Osteoblast (primary cell): ENCODE measurements at regions not wholly inside any gene's neighbourhood (a gene's known extent, or its start where the extent isn't known, plus 50 kb on each side); places are given as distances from the start of the nearest gene placed in this dataset.

ENCODE experiments used
- DNase-seq: peaks from one replicate; pipeline ENCODE4 v3.0.0; 2011; ENCODE audit warnings: low spot score, mixed read lengths; ENCODE audit not compliant: insufficient read length; ENCODE audit errors: missing footprints
- H2AFZ ChIP-seq: 2 replicates; pipeline ENCODE4 v1.6.0; 2011; ENCODE audit warnings: mild to moderate bottlenecking, low read length
- H3K27ac ChIP-seq: 2 replicates; pipeline ENCODE4 v1.5.1; 2011; ENCODE audit warnings: mild to moderate bottlenecking, low read depth, low read length, moderate library complexity
- H3K27me3 ChIP-seq: 2 replicates; pipeline ENCODE4 v1.6.0; 2012; ENCODE audit warnings: mild to moderate bottlenecking, control low read depth, inconsistent platforms, low read length, moderate library complexity; ENCODE audit not compliant: insufficient read depth
- H3K36me3 ChIP-seq: 2 replicates; pipeline ENCODE4 v1.5.1; 2011; ENCODE audit warnings: mild to moderate bottlenecking, low read length, control low read depth, moderate library complexity; ENCODE audit not compliant: insufficient read depth
- H3K4me1 ChIP-seq: 2 replicates; pipeline ENCODE4 v1.5.1; 2011; ENCODE audit warnings: mild to moderate bottlenecking, low read length, control low read depth, moderate library complexity; ENCODE audit not compliant: insufficient read depth
- H3K4me2 ChIP-seq: 2 replicates; pipeline ENCODE4 v1.6.0; 2011; ENCODE audit warnings: mild to moderate bottlenecking, low read length; ENCODE audit not compliant: insufficient read depth
- H3K4me3 ChIP-seq: fragments of 200-600 bp; sonication (generic); 3 replicates; pipeline ENCODE4 v1.5.1; 2012; ENCODE audit warnings: mild to moderate bottlenecking, low read length, inconsistent platforms; ENCODE audit not compliant: insufficient read depth
- H3K79me2 ChIP-seq: 2 replicates; pipeline ENCODE4 v1.6.0; 2012; ENCODE audit warnings: mild to moderate bottlenecking, low read length, control low read depth, inconsistent platforms; ENCODE audit not compliant: insufficient read depth
- H3K9me3 ChIP-seq: 2 replicates; pipeline ENCODE4 v1.5.1; 2011; ENCODE audit warnings: low read depth, low read length, control low read depth
- H4K20me1 ChIP-seq: 2 replicates; pipeline ENCODE4 v1.6.0; 2012; ENCODE audit warnings: mild to moderate bottlenecking, low read length, control low read depth; ENCODE audit not compliant: insufficient read depth
- TF ChIP-seq, protein P1 (sequence below): IDR thresholded peaks from 2 replicates; pipeline ENCODE4 v1.5.1; 2011; ENCODE audit warnings: mild to moderate bottlenecking, low read depth, low read length, moderate library complexity; ENCODE audit errors: extremely low read depth

DNA sequence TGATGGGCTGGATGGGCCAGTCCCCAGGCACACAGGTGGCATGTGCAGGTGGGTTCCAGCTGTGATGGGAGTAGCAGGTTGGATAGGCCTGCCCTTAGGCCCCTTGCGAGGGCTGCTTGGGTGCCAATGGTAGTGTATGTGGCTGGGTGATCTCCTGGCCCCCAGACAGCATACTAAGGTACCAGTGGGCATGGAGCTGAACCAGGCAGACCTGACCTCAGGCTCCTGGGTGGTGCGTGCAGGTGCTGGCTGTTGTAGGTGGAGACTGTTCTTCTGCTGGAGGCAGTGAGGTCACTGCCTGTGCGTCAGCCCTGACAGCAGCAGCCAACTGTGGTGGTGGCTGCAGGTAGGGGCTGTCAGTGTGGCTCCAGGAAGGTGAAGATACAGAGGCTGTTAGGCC is 384.7 kb downstream of the ANKRD7 start:
- H3K4me2 ChIP-seq: no peak overlapping the region
- no peak for DNase-seq
- H3K27me3 ChIP-seq: no peaks in the 10 kb centered on the region
- H3K27ac ChIP-seq: no peak overlapping the region
- H3K79me2 ChIP-seq: no peaks in the 10 kb centered on the region
- no peaks in the 10 kb centered on the region for H3K4me1 ChIP-seq
- H2AFZ ChIP-seq: no peak overlapping the region
- no peaks in the 10 kb centered on the region for H4K20me1 ChIP-seq
- no peaks in the 10 kb centered on the region for H3K36me3 ChIP-seq
- H3K9me3 ChIP-seq: no peaks in the 10 kb centered on the region
- H3K4me3 ChIP-seq: no peak overlapping the region
- TF ChIP-seq, protein P1, sequence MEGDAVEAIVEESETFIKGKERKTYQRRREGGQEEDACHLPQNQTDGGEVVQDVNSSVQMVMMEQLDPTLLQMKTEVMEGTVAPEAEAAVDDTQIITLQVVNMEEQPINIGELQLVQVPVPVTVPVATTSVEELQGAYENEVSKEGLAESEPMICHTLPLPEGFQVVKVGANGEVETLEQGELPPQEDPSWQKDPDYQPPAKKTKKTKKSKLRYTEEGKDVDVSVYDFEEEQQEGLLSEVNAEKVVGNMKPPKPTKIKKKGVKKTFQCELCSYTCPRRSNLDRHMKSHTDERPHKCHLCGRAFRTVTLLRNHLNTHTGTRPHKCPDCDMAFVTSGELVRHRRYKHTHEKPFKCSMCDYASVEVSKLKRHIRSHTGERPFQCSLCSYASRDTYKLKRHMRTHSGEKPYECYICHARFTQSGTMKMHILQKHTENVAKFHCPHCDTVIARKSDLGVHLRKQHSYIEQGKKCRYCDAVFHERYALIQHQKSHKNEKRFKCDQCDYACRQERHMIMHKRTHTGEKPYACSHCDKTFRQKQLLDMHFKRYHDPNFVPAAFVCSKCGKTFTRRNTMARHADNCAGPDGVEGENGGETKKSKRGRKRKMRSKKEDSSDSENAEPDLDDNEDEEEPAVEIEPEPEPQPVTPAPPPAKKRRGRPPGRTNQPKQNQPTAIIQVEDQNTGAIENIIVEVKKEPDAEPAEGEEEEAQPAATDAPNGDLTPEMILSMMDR: no peak

DNA sequence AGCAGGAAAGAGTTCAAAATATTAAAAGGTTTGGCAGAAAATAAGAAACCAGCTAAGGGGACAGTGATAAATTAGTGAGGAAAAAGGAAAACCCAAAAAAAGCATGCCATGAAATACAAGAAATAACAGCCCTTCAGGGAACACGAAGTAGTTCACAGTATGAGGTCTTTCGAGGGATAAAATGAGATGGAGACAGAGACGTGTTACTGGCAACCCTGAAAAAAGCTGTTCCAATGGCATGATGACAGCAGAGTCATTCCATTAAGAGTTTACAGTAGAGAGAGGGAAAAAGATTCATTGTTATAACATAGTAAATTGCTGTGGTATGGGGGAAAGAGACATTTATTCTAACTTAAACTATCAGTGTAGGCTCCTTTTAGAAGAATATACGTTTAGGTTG is 391.2 kb downstream of the ANKRD7 start:
- Histone ChIP-seq H2AFZ (no peak overlapping the region), H3K27me3 (no peaks in the 10 kb centered on the region), H3K9me3 (no peaks in the 10 kb centered on the region), H3K4me2 (no peak overlapping the region), H3K27ac (no peak overlapping the region), H3K4me3 (no peak overlapping the region), H3K36me3 (no peaks in the 10 kb centered on the region), H3K79me2 (no peaks in the 10 kb centered on the region), H4K20me1 (no peaks in the 10 kb centered on the region), H3K4me1 (no peaks in the 10 kb centered on the region)
- no peak for DNase-seq
- TF ChIP-seq, protein P1: no peak

DNA sequence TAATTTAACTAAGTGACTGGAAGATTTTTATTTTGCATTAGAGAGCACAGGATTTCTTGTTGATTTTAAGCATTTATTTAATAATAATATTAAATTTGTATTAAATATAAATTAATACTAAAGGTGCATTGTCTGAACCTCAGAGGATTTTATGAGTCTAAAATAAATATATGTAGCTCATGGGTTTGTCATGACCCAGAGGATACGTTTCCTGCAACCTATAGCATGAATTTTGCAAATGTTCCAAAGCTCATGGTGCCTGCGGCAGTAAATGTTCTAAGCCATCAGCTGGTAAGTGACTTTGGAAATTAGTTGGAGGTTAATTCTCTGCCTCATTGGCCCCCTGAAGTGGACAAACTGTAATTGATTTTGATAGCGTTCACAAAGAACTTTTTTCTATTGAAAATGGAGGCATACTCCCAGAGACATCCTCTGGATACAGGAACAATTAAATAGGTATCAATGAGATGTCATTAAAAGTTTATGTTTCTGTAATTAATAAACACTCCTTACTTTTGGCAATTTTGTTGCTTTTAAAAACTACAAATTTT is 397.4 kb downstream of the ANKRD7 start:
- no peak for DNase-seq
- TF ChIP-seq, protein P1: no peak
- Histone ChIP-seq H2AFZ (no peak overlapping the region), H3K4me1 (no peaks in the 10 kb centered on the region), H3K9me3 (no peaks in the 10 kb centered on the region), H3K27ac (no peak overlapping the region), H3K4me2 (no peak overlapping the region), H3K36me3 (no peaks in the 10 kb centered on the region), H3K4me3 (no peak overlapping the region), H4K20me1 (no peaks in the 10 kb centered on the region), H3K27me3 (no peaks in the 10 kb centered on the region), H3K79me2 (no peaks in the 10 kb centered on the region)

DNA sequence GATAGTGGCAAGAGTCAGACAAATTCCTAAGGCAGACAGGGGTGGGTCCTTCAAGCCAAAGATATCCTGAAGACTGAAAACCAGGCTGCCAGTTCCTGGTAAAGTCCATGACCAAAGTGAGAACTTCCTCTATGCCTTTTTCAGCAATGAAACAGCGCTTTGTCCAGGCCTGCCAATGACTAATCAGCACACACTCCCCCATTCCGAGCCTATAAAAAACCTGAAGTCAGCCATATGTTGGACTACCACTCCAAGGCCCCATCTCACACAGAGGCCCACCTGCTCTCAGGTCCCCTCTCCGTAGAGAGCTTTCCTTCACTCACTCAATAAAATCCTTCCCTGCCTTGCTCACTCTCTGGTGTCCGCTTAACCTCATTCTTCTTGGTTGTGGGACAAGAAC is 402.2 kb downstream of the ANKRD7 start:
- peaks cover 3% of the 10 kb centered on the region for H3K9me3 ChIP-seq
- H3K27me3 ChIP-seq: no peaks in the 10 kb centered on the region
- no peaks in the 10 kb centered on the region for H4K20me1 ChIP-seq
- TF ChIP-seq, protein P1: no peak
- no peak overlapping the region for H3K4me3 ChIP-seq
- no peaks in the 10 kb centered on the region for H3K79me2 ChIP-seq
- H3K4me1 ChIP-seq: no peaks in the 10 kb centered on the region
- H3K4me2 ChIP-seq: no peak overlapping the region
- no peaks in the 10 kb centered on the region for H3K36me3 ChIP-seq
- no peak for DNase-seq
- H3K27ac ChIP-seq: no peak overlapping the region
- H2AFZ ChIP-seq: no peak overlapping the region
